ENCODE measurements at regions not wholly inside any gene's neighbourhood (a gene's known extent, or its start where the extent isn't known, plus 50 kb on each side); places are given as distances from the start of the nearest gene placed in this dataset.

DNA sequence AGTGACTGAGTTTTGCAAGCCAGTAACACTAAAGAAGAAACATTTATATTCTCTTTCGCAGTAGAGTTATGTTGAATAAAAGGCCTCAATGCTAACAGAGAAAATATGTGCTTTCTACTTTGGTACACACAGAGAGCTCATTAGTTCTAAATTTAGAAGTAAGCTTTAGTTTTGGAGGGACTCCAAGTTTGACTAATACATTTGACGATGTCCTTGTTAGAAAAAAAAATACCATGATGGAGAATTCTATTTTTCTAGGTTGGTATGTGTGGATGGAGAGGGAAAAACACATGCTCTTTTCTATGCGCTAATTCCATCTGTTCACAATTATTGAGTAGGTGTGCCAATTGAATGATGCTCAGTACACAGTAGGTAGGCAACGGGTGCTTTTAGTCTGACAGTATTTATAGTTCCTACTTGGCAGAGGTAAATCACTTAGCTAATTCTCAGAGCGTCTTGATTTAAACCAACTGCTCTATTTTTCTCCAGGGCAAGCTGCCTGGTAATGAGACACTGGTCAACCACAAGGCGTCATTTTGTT lies 327.2 kb upstream of the AKR1E2 start:
- FAIRE-seq (no peak), DNase-seq (ENCODE audit: low spot score) (no peak)

DNA sequence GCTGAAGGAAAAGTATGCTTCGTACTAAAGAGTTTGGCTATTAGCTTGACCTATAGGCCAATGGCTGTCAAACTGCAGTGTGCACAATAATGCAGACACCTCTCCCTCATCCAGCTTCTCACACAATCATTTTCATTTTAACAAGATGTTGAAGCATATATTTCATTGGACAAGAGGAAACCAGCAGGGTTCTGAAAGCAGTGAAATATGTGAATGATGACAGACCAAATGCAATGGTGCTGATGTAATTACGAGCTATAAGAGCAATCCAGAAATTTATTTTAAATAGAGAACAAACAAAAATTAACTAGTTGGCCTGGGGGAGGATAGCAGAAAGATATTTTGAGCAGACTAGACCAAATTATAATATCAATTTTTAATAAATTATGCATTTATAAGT lies 331.5 kb upstream of the AKR1E2 start:
- no peak for FAIRE-seq
- no peak for DNase-seq (ENCODE audit: low spot score)

DNA sequence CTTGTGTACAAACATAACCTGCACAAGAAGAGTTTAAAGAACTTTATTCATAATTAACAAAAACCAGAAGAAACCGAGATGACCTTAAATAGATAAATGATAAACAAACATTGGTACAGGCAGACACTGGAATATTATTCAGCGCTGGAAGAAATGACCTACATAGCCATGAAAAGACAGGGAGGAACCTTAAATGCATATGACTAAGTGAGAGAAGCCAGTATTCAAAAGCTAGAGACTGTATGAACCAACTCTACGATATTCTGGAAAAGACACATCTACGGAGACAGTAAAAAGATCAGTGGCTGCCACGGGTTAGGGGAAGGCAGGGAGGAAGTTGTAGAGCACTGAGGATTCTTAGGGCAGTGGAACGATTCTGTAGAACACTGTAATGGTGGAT lies 333.8 kb upstream of the AKR1E2 start:
- DNase-seq (ENCODE audit: low spot score) (no peak), FAIRE-seq (no peak)

DNA sequence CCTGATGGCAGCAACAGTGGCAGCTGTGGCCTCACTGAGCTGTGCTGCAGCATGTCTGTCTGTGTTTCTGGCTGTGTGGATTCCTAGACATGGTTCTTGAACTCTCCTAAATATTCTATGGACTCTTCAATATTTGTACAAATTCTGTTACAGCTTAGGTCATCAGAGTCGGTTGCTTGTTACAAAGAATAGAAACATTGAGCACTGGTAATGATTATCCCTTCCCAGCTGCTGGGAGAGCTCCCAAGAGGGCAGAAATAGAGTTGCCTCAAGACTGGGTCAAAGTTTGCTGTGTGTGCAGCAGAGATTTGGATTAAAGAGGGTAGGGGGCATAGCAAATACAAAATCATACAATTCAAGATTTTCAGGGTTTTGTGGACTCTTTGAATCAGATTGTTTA lies 337.1 kb upstream of the AKR1E2 start:
- DNase-seq (ENCODE audit: low spot score) (no peak), FAIRE-seq (no peak)

DNA sequence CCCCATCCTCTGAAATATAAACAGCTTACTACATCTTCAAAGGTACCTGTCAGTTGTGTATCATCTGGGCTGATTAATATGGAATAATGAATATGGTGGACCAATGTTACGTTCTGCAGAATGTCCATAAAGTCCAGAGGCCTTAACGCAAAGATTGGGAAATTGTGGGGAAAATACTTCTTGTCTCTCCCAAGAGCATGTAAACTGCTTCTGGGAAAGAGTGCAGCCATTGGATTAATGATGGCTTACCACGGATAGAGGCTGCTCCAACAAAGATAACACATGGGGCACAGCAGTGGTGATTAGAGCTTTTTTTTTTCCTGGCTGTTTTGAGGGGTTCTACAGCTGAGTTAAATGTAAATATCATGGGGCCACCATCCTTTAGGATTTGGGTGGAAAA lies 340.4 kb upstream of the AKR1E2 start:
- no peak for DNase-seq (ENCODE audit: low spot score)
- FAIRE-seq: no peak

DNA sequence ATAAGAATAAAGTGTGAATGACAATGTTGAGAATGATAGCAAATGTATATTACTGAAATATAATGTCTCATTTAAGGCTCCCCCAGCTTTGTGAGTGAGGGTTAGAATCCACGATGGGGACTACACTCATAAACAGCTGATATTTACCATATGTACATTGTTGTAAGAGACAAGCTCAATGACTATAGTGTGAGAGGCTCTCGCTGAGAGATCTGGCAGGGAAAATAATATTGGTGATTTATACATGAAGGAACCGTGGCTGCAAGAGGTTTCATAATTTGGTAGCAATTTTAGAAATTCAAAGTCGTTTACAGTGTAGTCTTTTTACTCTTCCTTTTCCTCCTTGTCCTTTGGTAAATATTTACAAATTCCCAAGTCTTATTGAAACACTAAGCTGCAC lies 342.2 kb upstream of the AKR1E2 start:
- DNase-seq (ENCODE audit: low spot score): no peak
- no peak for FAIRE-seq

DNA sequence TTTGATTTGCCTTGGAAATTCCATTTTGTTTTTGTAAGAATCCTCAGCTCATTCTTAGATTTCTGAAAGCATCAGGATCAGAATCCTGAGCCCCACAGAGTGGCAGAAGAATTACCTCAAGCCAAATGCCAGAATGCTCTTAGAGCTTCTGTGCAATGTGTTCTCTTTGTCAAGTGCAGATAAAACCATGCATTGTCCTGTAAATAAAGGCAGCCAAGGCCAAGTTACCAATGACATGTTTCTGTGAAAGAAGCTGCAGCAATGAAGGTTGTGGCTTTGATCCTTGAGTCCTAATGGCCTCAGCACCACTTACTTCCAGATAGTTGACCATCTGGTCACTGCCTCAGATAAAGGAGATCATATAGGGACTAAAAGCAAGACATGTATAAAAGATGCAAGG lies 343.3 kb upstream of the AKR1E2 start:
- DNase-seq (ENCODE audit: low spot score) (no peak), FAIRE-seq (no peak)

DNA sequence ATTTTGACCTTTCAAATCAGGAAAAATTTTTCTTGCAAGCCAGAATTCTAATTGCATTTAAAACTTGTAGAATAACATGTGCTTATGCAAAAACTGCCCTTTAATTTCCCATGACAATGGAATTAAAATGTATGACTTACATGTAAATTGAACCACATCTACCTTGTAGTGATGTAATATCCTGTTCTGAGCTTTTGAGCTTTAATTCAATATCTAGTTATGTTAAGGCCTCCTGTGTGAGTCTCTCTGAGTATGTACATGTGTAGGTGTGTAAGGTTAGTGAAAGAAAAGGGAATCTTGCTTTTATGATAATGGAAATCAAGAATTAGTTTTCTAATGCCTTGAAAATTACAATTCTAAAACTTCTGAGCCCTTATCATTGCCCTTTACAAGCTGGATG lies 344.8 kb upstream of the AKR1E2 start:
- DNase-seq (ENCODE audit: low spot score) (no peak), FAIRE-seq (no peak)

DNA sequence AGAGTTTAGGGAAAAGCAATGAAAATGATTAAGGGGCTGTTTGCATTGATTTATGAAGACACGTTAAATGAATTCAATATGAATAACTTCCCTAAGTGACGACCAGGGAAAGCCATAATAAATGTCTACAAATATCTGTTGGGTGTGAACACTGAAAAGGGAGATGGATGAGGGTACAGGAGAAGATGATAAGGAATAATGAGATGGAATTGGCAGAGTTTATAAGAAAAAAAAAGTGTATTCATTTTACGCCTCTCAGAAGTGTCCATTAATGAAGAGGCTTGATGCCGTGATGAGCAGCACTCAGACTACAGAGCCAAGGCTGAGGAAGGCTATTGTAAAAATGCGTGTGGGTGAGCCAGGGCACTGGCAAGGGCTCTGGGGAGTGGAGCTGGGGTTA lies 346.7 kb upstream of the AKR1E2 start:
- no peak for FAIRE-seq

DNA sequence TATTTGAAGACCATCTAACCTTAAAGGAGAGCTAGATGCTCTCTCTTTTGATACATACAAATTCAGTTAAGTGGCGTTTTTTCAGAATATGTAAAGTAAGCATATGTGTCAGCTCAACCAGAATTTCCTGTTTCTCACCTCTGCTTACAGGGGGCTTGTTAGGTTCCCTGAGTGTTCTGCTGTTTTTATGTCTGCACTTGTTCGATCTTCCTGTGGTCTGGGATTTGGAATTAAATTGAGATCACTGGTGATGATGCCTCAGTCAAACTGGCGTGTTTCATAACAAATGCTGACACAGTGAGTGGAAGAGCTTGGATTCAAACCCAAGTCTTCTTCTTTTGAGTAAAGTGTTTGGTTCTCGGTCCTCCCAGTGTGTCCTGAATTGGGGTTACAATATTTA lies 348.3 kb upstream of the AKR1E2 start:
- FAIRE-seq: no peak

More for the DNA sequence above, 346.7 kb upstream of the AKR1E2 start:
- DNase-seq (ENCODE audit: low spot score): no peak

DNA sequence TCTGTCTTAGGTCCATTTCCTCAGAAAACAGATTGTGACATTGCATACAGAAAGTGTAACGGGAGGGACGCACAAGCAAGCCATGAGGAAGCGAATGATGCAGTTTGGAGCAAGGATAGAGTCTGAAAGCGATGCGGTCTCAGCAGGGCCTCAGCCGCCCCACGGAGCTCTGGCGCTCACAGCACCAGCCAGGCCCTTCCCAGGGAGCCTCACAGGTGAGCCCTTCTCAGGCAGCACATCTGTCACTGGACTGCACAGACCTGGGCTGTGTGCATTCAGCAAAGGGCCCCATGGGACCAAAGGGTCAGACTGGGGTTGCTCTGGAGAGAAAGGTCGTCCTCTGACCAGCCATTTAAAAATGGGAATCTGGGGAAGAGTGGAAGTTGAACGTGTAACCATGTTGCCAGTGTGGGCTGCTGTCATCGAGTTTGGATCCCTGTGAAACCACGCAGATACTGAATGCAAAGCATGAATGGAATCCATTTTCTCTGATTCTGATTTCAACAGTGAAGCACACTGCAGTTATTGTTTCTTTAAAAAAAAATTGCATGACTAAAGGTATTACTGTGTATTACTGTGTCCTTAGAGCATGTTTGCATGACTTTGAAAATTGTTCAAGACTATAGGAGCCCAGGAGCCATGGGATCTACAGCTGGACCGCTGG lies 350.0 kb upstream of the AKR1E2 start:
- DNase-seq (ENCODE audit: low spot score): no peak
- peak; percentile 20 for FAIRE-seq

More for the DNA sequence above, 348.3 kb upstream of the AKR1E2 start:
- DNase-seq (ENCODE audit: low spot score): no peak

DNA sequence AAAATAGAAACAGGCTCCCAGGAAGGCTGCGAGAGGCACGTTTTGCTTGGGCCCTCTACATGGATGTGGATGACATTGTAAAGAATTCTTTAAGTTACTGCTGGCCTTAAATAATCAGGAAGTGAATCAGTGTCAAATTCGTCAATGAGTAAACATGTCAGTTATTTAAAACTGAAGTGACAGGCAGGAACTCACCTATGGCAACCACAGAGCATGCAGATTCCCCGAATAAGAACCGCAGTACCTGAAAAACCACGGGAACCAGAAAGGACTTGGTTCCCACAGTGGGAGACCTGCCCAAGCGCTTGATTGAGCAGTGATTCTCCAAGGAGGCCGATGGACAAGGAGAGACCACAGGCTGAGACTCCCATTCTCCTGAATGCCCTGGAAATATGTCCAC lies 351.2 kb upstream of the AKR1E2 start:
- FAIRE-seq: no peak

DNA sequence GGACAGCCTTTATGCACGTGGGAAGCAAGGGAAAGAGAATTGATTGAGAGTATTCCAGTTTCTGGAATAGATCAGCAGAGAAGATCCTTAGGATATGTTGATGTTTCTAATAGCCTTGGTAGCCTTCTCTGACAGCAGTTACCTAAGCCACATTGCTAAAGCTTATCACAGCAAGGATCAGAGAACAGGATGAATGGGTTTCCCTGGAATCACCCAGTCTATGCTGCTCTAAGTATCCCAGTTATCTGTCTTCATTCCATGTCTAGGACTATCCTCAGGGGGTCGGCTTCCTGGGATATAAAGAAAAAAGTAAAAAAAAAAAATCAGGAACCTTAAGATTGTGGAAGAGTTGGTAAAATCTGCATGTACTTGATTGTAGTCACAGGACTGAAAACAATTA lies 352.0 kb upstream of the AKR1E2 start:
- DNase-seq (ENCODE audit: low spot score) (no peak), FAIRE-seq (no peak)

More for the DNA sequence above, 351.2 kb upstream of the AKR1E2 start:
- DNase-seq (ENCODE audit: low spot score): no peak

DNA sequence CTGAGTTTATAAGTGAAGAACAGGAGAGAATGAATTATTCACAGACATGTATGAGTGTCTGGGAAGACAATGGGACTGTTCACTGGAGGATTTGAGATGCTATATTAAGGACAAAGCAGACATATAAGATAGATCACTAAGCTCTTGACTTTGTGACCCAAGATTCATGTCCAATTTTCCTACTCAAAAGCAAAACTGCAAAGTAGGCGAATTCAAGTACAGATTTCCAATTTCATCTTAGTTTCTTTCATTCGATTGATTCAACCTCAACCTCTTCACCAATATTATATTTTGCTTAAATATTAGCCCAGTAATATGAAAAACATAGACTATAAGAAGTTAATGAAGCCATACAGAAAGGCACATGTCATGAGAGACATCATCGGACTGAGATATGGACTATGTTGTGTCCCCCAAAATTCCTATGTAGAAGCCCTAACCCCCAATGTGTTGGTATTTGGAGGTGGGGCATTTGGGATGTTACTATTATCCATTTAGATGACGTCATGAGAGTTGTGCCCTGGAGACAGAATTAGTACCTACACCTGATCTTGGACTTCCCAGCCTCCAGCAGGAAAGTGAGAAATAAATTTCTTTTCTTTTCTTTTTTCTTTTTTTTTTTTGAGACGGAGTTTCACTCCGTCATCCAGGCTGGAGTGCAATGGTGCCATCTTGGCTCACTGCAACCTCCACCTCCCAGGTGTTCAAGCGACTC lies 353.7 kb upstream of the AKR1E2 start:
- FAIRE-seq: no peak
- DNase-seq (ENCODE audit: low spot score): no peak

DNA sequence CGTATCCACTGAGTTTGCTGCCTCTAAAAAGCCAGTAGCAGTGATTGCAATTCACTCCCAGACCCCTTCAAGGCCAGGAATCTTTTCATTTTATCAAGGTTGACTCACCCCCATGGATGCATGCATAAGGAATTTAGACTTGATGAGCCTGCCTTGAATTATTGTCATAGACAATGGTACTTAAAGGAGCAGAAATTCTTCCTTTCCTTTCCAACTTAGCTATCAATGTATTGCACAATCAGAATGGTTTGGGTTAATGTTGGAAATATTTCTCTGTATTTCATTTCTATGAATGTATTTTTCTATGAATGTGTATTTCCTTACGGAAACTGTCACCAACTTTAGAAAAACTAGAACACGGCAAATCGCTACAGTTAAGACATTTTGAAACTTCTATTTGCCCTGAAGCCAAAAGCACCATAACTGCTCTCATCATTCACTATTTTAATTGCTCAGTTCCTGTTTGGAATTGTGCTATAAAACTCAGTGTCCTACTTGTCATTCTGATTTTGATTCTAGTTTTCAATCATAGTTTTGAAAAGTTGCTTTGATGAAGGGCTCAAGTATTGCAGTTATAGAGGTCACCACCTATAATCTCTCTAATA lies 355.7 kb upstream of the AKR1E2 start:
- FAIRE-seq (no peak), DNase-seq (ENCODE audit: low spot score) (peak; percentile 38)

DNA sequence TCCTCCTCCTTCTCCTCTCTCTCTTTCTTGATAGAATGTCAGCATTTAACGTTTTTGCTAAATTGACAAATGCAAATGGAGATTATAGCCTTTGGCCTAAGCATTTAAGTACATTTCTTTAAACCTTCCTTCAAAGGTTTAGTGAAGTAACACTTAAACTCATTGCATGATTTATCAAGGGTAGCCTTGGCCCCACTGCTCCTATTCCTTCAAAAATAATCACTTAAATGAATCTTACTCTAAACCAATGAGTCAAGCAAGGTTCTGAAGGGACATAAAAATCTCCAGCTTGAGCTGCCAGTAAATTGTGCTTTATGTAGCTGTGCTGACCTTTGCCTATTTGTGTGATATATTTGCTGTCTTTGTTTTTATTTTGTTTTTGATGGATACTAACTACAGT lies 358.5 kb upstream of the AKR1E2 start:
- FAIRE-seq: no peak
- DNase-seq (ENCODE audit: low spot score): no peak

DNA sequence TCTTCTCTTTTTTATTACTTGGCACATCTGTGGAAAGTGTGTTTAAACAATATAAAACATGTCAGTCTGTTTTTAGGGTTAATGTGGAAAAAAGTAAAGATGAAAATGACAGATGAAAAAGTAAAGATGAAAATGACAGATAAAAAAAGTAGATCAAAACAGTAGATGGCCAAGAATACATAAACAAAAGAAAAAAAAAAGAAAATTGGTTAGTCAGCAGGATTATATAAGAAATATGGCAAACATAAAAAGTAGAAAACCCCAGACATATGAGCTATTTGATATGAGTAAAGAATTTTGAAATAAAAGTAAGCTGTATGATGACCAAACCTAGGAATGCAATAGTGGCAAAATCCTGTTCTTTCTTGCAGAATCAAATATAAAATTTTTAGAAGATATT lies 365.7 kb upstream of the AKR1E2 start:
- no peak for DNase-seq (ENCODE audit: low spot score)
- no peak for FAIRE-seq

DNA sequence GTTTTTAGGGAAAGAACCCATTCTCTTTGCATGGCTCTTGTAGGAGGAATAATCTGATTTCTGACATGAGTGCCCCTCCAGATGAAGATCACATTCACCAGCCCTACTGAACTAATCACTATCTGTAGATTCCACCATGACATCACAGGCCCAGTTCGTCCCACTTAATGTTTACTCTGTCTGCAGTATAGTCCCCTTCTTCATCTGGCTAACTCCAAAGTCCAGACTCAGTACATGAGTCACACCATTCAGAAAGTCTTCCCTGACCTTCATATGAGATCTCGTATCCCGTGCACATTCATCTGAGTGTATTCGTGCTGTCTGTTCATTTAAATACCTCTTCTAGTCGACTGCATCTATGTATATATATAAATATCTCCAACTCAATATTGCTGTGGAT lies 366.5 kb upstream of the AKR1E2 start:
- DNase-seq (ENCODE audit: low spot score) (no peak), FAIRE-seq (no peak)

DNA sequence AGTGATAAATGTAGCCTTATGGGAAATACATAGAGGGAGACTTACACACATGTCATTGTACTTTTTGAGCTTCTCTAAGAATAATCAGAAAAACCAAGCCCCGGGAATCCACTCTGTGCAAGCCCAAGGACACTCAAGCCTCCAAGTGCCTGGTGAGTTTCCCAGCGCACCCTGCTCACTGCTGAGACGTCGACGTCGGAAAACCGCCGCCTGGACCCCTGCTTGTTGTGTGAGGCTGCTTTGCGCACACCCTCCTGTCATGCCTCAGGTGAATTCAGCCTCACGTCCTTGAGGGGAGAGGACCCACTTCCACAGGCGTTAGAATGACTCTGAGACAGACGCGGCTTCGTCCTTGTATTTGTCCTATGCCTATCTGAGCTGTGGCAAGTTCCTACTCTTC lies 368.4 kb upstream of the AKR1E2 start:
- FAIRE-seq (no peak), DNase-seq (ENCODE audit: low spot score) (no peak)

DNA sequence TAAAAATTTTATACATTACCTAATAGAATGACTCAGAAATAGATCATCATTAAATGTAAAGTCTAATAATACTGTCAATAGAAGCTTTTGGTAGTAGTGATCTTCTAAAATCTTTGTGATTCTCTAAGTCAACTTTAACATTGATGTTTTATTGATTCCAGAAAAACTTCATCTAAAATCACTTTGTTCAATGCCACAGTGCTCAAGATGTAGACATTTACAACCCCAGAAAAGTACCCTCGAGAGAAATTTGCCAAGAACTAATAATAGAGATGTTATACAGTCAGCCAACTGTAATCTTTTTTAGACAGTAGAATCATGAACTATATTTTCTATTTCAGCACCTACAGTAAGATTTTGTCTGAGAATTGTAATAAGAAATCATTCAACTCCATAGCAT lies 369.2 kb upstream of the AKR1E2 start:
- DNase-seq (ENCODE audit: low spot score) (no peak), FAIRE-seq (no peak)

DNA sequence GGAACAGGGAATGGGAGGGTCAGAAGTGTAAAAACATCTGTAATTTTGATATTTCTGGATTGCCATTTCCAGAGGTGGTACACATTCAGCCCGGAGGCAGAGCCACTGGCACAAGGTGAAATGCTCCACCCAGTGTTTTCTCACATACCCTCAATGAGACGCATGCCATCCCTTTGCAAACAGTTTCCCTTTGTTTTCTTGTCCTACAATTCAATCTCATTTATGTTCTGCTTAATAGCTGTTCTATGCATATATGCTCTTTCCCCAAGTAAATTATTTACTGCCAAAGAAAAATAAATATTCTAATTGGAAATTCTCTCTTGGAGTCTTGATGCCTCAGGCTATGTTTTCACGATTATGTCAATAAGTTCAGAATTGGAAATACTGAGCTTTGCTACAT lies 369.7 kb upstream of the AKR1E2 start:
- DNase-seq (ENCODE audit: low spot score): no peak
- FAIRE-seq: no peak

DNA sequence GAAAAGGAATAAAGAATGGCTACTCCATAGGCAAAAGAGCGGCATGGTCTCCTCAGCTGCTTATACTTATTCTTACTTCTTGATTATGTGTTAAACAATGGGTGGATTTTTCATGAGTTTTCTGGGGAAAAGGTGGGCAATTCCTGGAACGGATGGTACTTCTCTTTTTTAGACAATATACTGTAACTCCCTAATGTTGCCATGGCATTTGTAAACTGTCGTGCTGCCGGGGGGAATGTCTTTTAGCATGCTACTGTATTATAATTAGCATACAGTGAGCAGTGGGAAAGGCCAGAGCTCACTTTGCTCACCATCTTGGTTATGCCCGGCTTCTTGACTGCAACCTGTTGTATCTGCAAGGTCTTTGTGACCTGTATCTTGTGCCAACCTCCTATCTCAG lies 372.1 kb upstream of the AKR1E2 start:
- FAIRE-seq: no peak
- no peak for DNase-seq (ENCODE audit: low spot score)

DNA sequence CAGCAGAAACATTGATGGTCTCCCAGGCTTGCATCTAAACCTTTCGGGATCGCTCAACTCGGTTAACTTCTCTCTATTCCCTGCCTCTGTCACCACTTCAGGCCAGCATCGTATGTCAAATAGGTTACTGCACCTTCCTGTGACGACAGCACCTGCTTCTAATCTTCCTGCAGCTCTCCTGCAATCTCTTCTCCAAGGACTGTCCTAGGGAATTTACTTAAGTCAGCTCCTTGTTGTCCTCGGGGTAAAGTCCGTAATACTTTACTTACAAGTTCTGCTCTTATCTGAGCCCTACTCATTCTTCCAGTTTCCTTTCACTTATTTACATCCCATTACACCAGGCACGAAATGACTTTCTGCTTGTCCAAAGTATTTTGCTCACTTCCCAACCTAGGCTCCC lies 372.7 kb upstream of the AKR1E2 start:
- DNase-seq (ENCODE audit: low spot score) (no peak), FAIRE-seq (no peak)
